ENCODE measurements at regions not wholly inside any gene's neighbourhood (a gene's known extent, or its start where the extent isn't known, plus 50 kb on each side); places are given as distances from the start of the nearest gene placed in this dataset.

DNA sequence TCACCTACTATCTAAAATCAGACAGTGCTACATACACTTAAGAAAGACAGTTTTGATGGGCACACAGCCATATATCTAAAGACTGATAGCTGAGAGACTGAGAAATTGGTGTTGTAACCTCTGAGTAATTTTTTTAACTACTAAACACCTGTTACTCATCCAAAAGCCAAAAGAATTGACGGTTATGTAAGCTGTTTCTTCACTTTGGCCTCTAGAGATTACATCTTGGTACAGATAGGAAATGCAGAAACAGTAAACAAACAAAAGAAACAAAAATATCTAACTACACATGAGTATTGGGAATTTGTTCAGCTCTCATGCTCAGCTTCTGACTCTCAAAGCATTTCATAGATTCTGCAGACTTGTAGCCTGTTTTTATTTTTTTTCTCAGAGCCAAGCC lies 152.1 kb upstream of the GAS1 start:
- no peak overlapping the region for H3K4me3 ChIP-seq (ENCODE audit: low read depth, low read length, poor library complexity, severe bottlenecking)
- DNase-seq (ENCODE audit: low spot score), result no peak
- H3K9me2 ChIP-seq (ENCODE audit: insufficient read depth, low read length), result no peaks in the 10 kb centered on the region
- no peaks in the 10 kb centered on the region for H3K9me3 ChIP-seq (ENCODE audit: low read length)
- TF ChIP-seq EZH2phosphoT487 (IDR thresholded peaks at IDR 0.05; ENCODE audit: borderline replicate concordance, low read depth, low read length) (no peak), CTCF (conservative IDR thresholded peaks at IDR 0.05; ENCODE audit: low read length) (no peak)
- H3K4me1 ChIP-seq (ENCODE audit: insufficient read depth, low read length, poor library complexity, severe bottlenecking), result no peaks in the 10 kb centered on the region
- H4K20me1 ChIP-seq (ENCODE audit: insufficient read depth, low read length), result no peaks in the 10 kb centered on the region
- BruUV-seq (replicated peaks), result no TSS peak
- no peak overlapping the region for H3K27ac ChIP-seq (ENCODE audit: low read depth, low read length, poor library complexity, severe bottlenecking)
- POLR2A ChIA-PET, result no interaction called here
- intact Hi-C loops (cut with micrococcal nuclease; ENCODE audit: unreplicated experiment), result no loop called here
- H2AFZ ChIP-seq (ENCODE audit: low read length), result no peak overlapping the region
- no peaks in the 10 kb centered on the region for H3K79me2 ChIP-seq (ENCODE audit: insufficient read depth, low read depth, low read length)
- CTCF ChIA-PET (ENCODE audit: unreplicated experiment), result no interaction called here
- no peak overlapping the region for H3K4me2 ChIP-seq (ENCODE audit: low read length)
- H3K36me3 ChIP-seq (ENCODE audit: insufficient read depth, low read length), result no peaks in the 10 kb centered on the region

GRCh38 chr9:87100001-87100400 lies 152.7 kb upstream of the GAS1 start:
- DNase-seq (ENCODE audit: low spot score), result no peak
- Histone ChIP-seq H3K4me3 (ENCODE audit: low read depth, low read length, poor library complexity, severe bottlenecking) (no peak overlapping the region), H3K9me2 (ENCODE audit: insufficient read depth, low read length) (no peaks in the 10 kb centered on the region), H2AFZ (ENCODE audit: low read length) (no peak overlapping the region), H3K27ac (ENCODE audit: low read depth, low read length, poor library complexity, severe bottlenecking) (no peak overlapping the region), H3K4me2 (ENCODE audit: low read length) (no peak overlapping the region), H3K9me3 (ENCODE audit: low read length) (no peaks in the 10 kb centered on the region), H3K4me1 (ENCODE audit: insufficient read depth, low read length, poor library complexity, severe bottlenecking) (no peaks in the 10 kb centered on the region), H3K36me3 (ENCODE audit: insufficient read depth, low read length) (no peaks in the 10 kb centered on the region), H4K20me1 (ENCODE audit: insufficient read depth, low read length) (no peaks in the 10 kb centered on the region), H3K79me2 (ENCODE audit: insufficient read depth, low read depth, low read length) (no peaks in the 10 kb centered on the region)
- TF ChIP-seq EZH2phosphoT487 (IDR thresholded peaks at IDR 0.05; ENCODE audit: borderline replicate concordance, low read depth, low read length) (no peak), CTCF (conservative IDR thresholded peaks at IDR 0.05; ENCODE audit: low read length) (no peak)
- ChIA-PET POLR2A (no interaction called here), CTCF (ENCODE audit: unreplicated experiment) (no interaction called here)
- intact Hi-C loops (cut with micrococcal nuclease; ENCODE audit: unreplicated experiment), result no loop called here
- BruUV-seq (replicated peaks), result no TSS peak

GRCh38 chr9:87102126-87102525 lies 154.8 kb upstream of the GAS1 start:
- Histone ChIP-seq H2AFZ (ENCODE audit: low read length) (no peak overlapping the region), H3K4me1 (ENCODE audit: insufficient read depth, low read length, poor library complexity, severe bottlenecking) (no peaks in the 10 kb centered on the region), H3K4me2 (ENCODE audit: low read length) (no peak overlapping the region), H3K4me3 (ENCODE audit: low read depth, low read length, poor library complexity, severe bottlenecking) (no peak overlapping the region), H3K36me3 (ENCODE audit: insufficient read depth, low read length) (no peaks in the 10 kb centered on the region), H3K9me2 (ENCODE audit: insufficient read depth, low read length) (no peaks in the 10 kb centered on the region), H3K79me2 (ENCODE audit: insufficient read depth, low read depth, low read length) (no peaks in the 10 kb centered on the region), H3K9me3 (ENCODE audit: low read length) (no peaks in the 10 kb centered on the region), H3K27ac (ENCODE audit: low read depth, low read length, poor library complexity, severe bottlenecking) (no peak overlapping the region), H4K20me1 (ENCODE audit: insufficient read depth, low read length) (no peaks in the 10 kb centered on the region)
- CTCF ChIA-PET (ENCODE audit: unreplicated experiment), result no interaction called here
- TF ChIP-seq CTCF (conservative IDR thresholded peaks at IDR 0.05; ENCODE audit: low read length) (no peak), EZH2phosphoT487 (IDR thresholded peaks at IDR 0.05; ENCODE audit: borderline replicate concordance, low read depth, low read length) (no peak)
- no TSS peak for BruUV-seq (replicated peaks)
- no peak for DNase-seq (ENCODE audit: low spot score)
- intact Hi-C loops (cut with micrococcal nuclease; ENCODE audit: unreplicated experiment), result no loop called here
- POLR2A ChIA-PET, result no interaction called here

All from OCI-LY7 (cell line).